Nucleus accumbens (tissue), 56 donors: ENCODE measurements at regions not wholly inside any gene's neighbourhood (a gene's known extent, or its start where the extent isn't known, plus 50 kb on each side); places are given as distances from the start of the nearest gene placed in this dataset.
"Not testable (repeated sequence)": the region's sequence is repeated elsewhere in the genome, so short reads cannot be mapped to it uniquely, and the experiment has no call there.

Experiments used
- DNase-seq, 56 donors: peaks; one replicate each; lab custom pipeline; 2025; lab: John Stamatoyannopoulos, UW

GRCh38 chr1:219324629-219325367 is 151.1 kb downstream of the LYPLAL1 start:
- no peak for DNase-seq

GRCh38 chr1:219324171-219324570 is 150.5 kb downstream of the LYPLAL1 start:
- DNase-seq: no peak

DNA sequence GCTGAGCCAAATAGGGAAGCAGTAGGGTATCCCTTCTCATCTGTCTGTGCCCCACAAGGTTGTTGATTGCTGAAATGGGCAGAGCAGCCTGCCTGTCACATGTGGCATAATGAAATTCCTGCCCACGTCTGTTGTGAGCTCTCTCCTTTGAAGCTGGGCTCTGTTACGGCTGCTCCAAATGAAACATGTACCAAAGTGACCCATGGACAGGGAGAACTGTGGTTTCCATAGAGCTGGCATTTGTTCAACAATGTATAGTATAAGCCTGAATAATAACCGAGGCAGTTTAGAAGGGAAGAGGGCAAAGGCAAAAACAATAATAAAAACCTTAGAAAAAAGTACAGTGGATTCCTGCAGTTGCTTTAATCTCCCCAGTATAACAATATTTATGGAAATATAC is 149.7 kb downstream of the LYPLAL1 start:
- DNase-seq: peak in 1 of 56 donors; percentile 1

- no peak for DNase-seq
Measured at GRCh38 chr1:219322766-219323165, 149.1 kb downstream of the LYPLAL1 start.

GRCh38 chr1:219320563-219320962 is 146.9 kb downstream of the LYPLAL1 start:
- DNase-seq: not testable (repeated sequence)

DNA sequence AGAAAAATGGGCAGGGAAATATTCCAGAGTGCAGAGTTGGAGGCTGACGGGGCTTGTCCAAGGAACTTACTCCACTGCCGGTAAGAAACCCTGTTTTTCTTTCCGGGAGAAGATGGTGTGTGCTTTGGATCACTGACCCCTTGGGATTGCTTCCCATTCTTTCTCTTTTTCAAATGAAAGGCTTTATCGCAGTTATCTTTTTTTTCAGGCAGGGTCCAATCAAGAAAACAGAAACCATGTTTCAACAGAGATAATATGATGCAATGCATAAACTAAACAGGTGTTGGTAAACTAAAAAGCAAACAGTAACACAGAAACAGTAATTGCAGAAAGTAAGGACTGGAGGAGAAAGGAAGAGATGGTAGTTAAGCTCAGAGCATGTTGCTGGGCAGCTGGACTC is 145.1 kb downstream of the LYPLAL1 start:
- no peak for DNase-seq

GRCh38 chr1:219317762-219318353 is 144.2 kb downstream of the LYPLAL1 start:
- DNase-seq: no peak

DNA sequence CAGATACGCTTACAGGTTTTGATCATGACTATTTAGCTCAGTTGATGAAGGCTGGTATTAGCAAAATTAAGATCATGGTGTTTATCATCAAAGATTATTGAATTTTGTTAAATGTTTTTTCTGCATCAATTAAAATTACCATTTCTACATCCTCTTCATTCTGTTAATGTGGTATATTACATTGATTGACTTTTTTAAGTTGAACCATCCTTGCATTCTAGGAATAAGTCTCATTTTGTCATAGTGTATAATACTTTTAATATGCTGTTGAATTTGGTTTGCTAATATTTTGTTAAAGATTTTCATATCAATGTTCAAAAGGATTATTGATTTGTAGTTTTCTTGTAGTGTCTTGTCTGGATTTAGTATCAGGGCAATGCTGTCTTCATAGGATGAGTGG is 142.4 kb downstream of the LYPLAL1 start:
- no peak for DNase-seq

DNA sequence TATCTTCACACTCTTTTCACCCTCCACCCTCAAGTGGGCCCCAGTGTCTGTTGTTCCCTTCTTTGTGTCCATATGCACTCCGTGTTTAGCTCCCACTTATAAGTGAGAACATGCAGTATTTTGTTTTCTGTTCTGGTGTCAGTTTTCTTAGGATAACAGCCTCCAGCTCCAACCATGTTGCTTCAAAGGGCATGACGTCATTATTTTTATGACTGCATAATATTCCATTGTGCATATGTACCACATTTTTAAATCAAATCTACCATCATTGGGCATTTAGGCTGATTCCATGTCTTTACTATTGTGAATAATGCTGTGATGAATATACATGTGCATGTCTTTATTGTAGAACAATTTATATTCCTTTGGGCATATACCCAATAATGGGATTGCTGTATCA is 140.3 kb downstream of the LYPLAL1 start:
- no peak for DNase-seq

- no peak for DNase-seq
Measured at GRCh38 chr1:219312967-219313366, 139.3 kb downstream of the LYPLAL1 start.

DNA sequence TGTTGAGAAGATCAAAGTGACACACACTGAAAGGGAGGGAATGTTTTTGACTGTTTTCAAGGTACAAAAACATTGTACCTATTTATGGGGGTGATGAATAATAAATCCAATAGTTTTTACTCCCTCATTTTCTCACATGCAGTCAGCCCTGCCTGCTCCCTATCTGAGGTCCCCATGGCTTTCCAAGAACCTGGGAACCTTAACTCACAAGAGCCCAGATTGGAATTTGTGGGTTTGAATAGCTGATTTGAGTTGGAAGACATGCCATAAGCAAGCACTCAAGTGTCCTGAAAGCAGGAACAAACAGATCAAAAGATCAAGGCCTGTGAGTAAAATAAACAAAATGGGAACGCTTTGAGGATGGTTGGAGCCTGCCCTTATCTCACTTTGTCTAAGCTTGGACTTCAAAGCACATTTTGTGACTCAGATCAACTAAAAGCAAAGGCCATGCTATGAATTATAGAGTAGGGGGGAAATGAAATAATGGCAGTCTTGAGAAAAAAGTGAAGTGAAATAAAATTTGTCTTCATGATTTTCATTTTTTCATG is 136.6 kb downstream of the LYPLAL1 start:
- DNase-seq: no peak

DNA sequence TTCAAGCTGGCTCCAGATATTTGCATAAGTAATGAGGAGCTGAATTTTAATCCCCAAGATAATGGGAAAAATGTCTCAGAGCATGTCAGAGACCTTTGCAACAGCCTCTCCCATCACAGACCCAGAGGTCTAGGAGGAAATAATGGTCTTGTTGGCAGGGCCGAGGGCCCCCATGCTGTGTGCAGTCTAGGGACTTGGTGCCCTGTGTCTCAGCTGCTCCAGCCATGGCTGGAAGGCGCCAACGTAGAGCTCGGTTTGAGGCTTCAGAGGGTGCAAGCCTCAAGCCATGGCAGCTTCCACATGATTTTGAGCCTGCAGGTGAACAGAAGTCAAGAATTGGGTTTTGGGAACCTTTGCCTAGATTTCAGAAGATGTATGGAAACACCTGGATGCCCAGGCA is 134.7 kb downstream of the LYPLAL1 start:
- no peak for DNase-seq

DNA sequence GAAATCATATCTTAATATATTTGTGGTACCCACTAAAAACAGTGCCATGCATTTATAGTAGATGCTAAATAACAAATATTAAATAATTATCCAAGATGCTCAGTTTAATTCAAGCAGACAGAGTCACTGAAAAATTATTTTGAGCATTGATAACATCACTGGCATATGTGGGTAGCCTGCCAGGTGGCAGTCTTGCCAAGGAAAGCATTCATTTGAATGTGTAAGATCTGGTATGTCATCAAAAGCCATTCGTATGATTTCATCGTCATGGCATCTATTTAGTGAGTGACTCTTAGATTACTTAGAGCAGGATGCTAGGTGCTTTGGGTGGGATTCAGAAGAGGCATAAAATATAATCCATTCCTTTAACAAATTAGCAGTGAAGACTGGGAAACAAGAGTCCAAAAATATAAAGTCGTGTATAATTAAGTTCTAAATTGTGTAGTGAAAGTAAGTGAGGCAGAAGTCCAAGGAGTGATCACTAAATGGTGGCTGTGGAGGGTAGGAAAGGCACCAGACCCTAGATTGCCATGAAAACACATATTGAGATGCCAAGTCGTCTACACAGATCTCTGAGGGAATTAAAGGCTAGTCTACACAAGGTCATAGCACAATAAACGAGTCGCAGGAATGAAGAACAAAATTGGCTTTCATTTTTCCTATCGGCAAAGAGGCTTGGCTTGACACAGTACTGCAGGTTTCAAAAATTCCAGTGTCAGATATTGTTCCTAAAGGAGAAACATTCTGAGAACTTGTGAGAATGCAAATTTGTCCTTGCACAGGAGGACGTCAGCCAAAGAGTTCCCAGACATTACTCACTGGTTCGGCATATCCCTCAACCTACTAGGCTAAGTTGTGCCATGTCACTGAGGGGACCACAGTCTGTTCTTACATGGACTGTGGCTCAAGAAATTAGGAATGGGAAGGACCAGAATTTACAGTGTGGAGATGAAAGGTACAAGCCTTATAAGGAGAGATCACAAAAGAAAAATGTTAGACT is 130.8 kb downstream of the LYPLAL1 start:
- DNase-seq: no peak

DNA sequence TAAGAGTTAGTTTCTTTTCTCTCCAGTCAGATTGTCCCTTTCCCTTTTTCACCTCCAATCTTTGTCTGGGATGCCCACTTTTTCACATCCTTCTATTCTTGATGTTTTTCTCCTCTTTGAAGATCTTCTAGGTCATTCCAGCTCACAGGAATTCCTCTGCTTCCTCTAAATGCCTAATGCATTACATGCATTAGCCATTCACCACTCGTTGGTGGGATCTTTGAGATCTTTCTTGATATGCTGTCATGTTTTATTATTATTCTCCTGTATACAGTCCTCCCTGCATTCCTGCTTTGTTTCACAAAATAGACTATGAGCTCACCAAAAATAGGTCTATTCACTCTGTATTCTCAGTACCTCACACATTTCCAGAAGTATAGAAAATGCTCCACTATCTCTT is 129.0 kb downstream of the LYPLAL1 start:
- no peak for DNase-seq

DNA sequence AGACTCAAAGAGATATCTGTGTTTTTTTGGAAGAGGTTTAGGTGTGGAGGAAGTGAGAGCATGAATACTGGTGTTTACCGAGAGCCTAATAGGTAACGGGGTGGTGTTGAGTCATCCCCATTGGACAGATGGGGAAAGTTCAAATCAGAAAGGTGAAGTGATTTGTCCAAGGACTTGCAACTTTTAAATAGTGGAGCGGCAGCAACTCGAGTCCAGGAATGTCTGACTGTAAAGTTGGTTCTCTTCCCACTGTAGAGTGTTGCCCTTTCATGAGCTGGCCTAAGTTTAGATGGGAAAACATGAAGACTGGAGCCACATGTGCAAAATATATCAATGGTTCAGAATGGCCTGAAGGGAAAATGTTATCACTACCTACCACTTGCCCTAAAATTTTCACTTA is 125.7 kb downstream of the LYPLAL1 start:
- DNase-seq: no peak

GRCh38 chr1:219298571-219299148 is 125.0 kb downstream of the LYPLAL1 start:
- DNase-seq: no peak

DNA sequence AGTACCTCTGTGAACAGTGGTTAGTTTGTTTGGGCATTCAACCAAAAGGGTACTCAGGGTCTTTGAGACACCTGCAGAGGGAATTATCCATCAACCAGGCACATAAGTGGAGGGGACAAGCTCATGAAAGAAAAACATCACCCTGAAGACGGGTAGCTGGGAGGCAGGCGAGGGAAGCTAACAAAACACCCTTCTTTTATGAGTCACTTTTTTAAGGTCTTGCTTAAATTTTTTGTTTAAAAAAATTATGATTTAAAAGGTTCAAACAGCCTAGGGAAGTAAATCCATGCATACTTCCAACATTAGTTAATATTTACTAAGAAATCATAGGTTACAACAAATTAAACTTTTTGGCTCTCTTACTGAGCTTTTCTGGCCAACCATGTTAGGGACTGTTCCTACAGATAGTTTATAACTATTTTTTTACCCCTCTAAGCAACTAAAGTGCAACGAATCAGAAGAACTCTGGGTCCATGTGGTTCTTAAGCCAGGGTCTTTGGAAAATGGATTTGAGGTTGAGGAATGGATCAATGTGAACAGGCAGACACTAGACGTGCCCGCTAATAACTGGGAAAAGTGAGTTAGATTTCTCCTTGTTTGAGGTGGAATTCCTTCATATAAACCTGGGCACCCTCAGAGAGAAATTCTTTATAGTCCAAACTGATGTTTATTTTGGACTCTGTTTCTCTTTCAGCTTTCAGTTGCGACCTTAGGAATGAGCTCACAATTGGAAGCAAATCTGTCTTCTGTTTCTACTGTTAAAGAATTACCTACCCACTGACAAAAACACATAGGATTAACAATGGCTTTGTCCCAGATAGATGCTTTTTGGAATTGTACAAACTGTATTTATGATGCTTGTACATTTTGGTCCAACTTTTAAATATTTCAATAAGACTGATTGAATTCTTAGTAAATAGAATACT is 123.0 kb downstream of the LYPLAL1 start:
- no peak for DNase-seq

DNA sequence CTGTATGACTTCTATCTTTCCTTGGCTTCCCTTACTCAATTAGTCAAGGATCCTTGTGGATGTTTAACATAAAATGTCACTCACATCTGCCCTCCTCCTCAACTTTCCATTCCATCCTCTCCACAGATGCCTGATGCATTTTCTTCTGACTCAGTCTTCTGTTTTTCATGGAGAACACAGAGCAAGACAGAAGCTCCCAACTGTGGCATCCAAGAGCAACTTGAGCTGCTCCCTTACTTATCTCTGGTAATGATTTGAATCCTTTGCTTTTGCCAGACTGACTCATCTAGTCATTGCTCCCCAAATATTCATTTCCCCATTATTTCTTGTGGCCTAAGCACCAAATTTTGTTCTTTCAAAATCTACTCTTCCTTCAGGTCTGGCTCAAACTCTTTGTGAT is 120.6 kb downstream of the LYPLAL1 start:
- no peak for DNase-seq

- DNase-seq: no peak
Measured at GRCh38 chr1:219293410-219293809, 119.7 kb downstream of the LYPLAL1 start.
